IPS DF 4.7 (cell line): ENCODE measurements at regions not wholly inside any gene's neighbourhood (a gene's known extent, or its start where the extent isn't known, plus 50 kb on each side); places are given as distances from the start of the nearest gene placed in this dataset.

Experiments
- DNase-seq: peaks from one replicate; pipeline ENCODE4 v3.0.0-alpha.2; 2013; ENCODE audit warnings: low spot score; ENCODE audit errors: extremely low read depth

DNA sequence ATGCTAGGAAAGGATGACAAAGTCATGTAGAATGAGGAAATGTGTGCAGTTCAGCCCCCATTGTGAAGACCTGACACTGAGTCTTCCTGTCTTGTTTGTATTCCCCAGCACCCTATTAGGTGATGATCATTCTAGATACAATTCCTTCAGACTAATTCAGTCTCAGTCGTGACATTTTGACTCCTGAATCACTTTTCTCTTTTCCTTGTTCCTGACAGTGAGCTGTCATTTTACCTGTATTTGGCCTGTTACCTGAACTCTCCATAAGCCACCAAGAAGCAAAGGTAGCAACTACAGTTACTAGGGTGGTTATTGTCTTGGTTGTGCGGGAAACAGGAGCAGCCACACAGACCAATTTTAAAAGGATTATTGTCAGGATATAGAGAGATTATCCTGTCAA lies 111.4 kb upstream of the TAC1 start:
- no peak for DNase-seq

DNA sequence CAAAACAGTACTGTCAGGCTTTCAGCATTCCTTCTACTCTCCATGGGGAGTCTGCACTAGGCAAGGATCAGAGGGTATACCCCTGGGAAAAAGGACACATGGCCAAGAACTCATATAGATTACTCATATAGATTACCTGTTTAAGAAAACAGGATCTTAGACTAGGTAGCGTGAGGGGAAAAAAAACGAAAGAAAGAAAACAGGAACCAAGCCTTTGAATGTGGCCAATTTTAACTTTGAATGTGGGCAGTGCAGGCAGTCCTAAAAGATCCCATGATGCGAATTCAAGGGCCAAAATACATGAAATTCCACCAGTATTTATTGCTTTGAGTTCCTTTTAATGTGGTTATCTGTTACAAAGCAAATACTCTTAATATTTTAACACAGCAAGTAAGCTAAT lies 108.6 kb upstream of the TAC1 start:
- no peak for DNase-seq

DNA sequence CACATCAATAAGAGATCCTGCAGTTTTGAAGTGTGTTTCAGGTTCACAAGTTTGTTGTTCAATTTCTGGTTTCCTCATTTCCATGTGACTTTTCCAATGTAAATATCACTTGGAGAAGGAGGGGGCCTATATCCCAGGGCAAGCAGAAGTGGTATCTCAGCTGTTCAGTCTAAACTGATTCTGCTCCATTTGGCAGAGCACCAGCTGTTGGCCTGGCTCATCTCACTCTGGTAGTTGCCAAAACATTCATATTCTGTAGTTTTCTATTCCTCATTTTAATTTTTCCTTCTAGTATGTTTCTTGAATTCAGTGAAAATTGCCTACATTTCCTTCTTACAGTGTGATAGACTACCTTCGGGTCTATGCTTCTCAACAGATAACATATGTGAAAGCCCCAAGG lies 101.8 kb upstream of the TAC1 start:
- DNase-seq = no peak

DNA sequence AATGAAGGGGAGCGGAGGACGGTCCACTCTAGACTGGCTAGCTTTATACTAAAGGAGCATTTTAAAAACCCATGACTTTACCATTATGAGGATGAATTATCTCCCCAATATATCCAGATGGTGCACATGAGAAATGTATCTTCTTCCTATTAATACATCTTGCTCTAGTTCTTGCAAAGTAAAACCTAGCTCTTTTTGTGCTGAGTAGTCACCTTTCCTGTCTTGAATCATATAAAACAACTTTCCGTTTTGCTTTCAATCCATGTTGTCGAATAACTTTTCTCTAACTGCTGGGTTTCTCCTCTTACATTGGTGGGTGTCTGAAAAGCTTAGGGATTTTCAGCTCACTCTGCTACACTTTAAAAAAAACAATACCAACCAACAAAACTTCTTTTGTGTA lies 96.3 kb upstream of the TAC1 start:
- no peak for DNase-seq

DNA sequence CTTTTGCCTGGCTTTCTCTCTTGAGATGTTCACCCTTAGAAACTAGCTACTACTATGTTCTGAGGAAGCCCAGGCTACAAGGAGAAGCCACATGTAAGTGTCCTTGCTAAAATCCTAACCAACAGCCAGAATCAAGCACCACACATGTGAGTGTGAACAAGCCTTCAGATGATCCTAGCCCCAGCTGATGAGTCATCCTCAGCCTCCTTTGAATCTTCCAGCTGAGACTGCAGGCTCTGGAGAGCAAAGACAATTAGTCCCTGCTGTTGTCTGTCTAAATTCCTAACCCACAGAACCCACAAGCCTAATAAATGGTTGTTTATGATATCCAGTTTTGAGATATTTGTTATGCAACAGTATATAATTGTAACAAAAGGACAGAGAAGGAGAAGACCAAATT lies 92.8 kb upstream of the TAC1 start:
- DNase-seq = peak; percentile 11

DNA sequence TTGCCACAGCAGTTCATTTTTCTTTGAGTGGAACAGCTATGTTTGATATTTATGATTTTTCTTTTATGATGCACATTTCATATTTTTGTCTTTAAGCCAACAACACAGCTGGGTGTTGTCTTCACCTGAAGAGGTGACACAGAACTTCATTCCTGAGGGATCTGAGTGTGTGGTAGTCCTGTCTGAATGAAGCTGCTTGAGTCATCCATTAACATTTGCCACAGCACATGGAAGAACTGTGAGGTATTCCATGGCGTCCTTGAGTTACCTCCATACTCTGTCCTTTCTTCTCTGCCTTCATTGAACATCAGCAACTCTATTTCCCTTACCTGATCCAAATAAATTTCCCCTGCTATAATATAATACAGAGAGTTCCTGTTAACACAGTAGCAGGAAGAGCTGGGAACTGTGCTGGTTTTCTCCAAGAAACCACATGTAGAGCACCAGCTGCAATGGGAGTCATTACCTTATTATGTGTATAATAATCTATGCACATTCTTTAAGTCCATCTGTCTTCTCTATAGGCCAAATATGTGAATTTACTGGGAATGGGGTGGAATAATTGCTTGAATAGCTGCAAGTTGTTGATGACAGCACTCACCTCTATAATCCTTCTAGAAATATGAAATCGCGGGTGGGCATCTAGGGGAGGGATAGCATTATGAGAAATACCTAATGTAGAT lies 72.4 kb upstream of the TAC1 start:
- no peak for DNase-seq

DNA sequence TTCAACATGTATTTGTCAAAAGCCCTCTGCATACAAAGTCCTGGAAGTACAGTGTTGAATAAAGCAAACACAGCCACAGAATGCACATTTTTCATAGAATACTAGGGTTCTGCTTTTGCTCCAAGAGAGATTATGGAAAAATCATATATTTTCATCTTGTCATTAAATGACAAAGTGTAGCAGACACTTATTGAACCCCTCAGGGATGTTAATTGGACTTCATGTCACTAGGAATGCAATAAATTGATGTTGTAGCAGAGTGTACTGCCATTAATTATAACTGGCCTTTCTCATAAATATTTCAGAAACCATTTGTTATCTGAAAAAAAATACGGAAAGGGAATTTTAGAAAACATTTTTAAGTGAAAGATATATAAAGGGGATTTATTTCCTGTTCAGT lies 64.5 kb upstream of the TAC1 start:
- no peak for DNase-seq

DNA sequence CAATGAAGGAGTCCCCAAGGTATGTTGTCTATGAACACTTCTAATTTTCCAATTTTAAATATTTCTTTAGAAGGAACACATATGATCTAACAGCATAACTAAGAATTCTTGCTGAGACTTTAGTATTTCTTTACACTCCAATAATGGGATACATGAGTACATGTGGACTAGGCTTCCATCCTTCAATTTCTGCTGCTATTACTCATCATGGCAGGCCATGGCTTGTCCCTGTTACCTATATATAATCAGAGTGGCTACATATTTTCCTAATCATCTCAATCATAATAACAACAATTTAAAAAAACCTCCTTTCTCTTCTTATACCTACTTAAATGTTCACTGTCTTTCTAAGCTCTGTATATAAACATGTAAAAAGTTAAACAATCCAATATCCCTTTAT lies 60.3 kb upstream of the TAC1 start:
- no peak for DNase-seq

DNA sequence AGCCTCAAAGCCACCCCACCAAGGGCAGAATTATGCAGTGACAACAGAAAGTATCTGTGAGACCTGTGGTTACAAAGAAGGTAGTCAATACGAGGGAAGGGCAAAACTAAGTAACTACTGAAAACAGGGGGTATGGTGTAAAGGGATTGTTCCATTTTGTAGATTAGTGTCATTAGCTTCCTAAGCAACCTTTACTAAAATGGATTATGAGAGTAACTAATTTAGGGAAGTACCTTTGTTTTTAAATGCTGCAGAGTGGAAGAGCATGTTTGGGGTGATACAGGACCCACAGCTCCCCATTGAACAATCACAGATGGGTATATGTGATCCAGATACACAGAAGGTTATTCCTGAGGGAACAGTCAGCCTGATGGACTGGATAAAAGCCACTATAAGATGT lies 51.3 kb upstream of the TAC1 start:
- DNase-seq = no peak
